B cell (primary cell): ENCODE measurements at regions not wholly inside any gene's neighbourhood (a gene's known extent, or its start where the extent isn't known, plus 50 kb on each side); places are given as distances from the start of the nearest gene placed in this dataset.

ENCODE experiments used
- CTCF ChIP-seq: fragments of 200-600 bp; IDR thresholded peaks from one replicate; pipeline ENCODE4 v1.8.0; 2022; ENCODE audit warnings: antibody characterized with exemption, mild to moderate bottlenecking
- EZH2 ChIP-seq: IDR thresholded peaks from 2 replicates; pipeline ENCODE4 v1.6.1; 2012; ENCODE audit warnings: borderline replicate concordance, low read depth, mild to moderate bottlenecking, moderate library complexity, low read length; ENCODE audit not compliant: insufficient read depth, poor library complexity, severe bottlenecking

GRCh38 chr7:51518646-51519045 lies 202.0 kb upstream of the COBL start:
- no peak for TF ChIP-seq EZH2
- TF ChIP-seq CTCF, result no peak
